ENCODE measurements at regions not wholly inside any gene's neighbourhood (a gene's known extent, or its start where the extent isn't known, plus 50 kb on each side); places are given as distances from the start of the nearest gene placed in this dataset.

DNA sequence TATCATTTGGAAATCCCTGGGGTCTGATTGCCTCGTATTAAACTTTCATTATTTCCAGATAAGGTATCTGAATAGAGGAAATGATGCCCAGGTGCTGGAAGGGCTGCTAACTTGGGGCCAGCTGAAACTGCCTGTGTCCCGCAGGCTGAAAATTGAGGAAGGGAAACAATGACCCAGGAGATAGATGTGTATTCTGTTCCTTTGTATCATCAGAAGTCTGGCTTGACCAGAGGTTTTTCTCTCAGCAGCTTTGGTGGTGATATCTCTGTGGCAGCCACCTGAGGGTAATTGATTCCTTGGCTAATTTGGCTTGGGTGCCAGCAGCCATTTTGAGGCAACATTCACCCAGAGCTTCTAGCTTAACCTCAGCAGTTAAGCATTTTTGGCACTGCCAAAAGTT lies 90.0 kb upstream of the STT3B start:
- TF ChIP-seq, protein P1, sequence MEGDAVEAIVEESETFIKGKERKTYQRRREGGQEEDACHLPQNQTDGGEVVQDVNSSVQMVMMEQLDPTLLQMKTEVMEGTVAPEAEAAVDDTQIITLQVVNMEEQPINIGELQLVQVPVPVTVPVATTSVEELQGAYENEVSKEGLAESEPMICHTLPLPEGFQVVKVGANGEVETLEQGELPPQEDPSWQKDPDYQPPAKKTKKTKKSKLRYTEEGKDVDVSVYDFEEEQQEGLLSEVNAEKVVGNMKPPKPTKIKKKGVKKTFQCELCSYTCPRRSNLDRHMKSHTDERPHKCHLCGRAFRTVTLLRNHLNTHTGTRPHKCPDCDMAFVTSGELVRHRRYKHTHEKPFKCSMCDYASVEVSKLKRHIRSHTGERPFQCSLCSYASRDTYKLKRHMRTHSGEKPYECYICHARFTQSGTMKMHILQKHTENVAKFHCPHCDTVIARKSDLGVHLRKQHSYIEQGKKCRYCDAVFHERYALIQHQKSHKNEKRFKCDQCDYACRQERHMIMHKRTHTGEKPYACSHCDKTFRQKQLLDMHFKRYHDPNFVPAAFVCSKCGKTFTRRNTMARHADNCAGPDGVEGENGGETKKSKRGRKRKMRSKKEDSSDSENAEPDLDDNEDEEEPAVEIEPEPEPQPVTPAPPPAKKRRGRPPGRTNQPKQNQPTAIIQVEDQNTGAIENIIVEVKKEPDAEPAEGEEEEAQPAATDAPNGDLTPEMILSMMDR (IDR thresholded peaks at IDR 0.05) = no peak
- no peak for TF ChIP-seq EP300 (IDR thresholded peaks at IDR 0.05)
